Activated T-helper 1 cell treated with anti-CD3 and anti-CD28 coated beads, Interleukin-12 subunit alpha, Interleukin-12 subunit beta, Interleukin-2, Interleukin-4 antibody, amounts not matched to agents 30 ng/mL and 10 ng/mL and 1 ng/mL, durations not matched to agents 14 hours and 24 hours and 36 hours (primary cell): ENCODE measurements at regions not wholly inside any gene's neighbourhood (a gene's known extent, or its start where the extent isn't known, plus 50 kb on each side); places are given as distances from the start of the nearest gene placed in this dataset.

Source experiments
- DNase-seq: peaks from one replicate; pipeline ENCODE4 v3.0.0; 2021; ENCODE audit warnings: low spot score
- H3K27ac Mint-ChIP-seq: one replicate; pipeline ENCODE4 v1.8.0; 2021; ENCODE audit warnings: mild to moderate bottlenecking, mixed read lengths
- H3K27me3 Mint-ChIP-seq: one replicate; pipeline ENCODE4 v1.8.0; 2022; ENCODE audit warnings: mild to moderate bottlenecking, moderate library complexity, mixed read lengths; ENCODE audit not compliant: insufficient read depth
- H3K36me3 Mint-ChIP-seq: one replicate; pipeline ENCODE4 v1.8.0; 2021; ENCODE audit warnings: low read depth, mixed read lengths
- H3K4me1 Mint-ChIP-seq: one replicate; pipeline ENCODE4 v1.8.0; 2021; ENCODE audit warnings: low read depth, mixed read lengths
- H3K4me3 Mint-ChIP-seq: one replicate; pipeline ENCODE4 v1.8.0; 2021; ENCODE audit warnings: mild to moderate bottlenecking, moderate library complexity, mixed read lengths
- H3K9me3 Mint-ChIP-seq: one replicate; pipeline ENCODE4 v1.8.0; 2021; ENCODE audit warnings: mixed read lengths
- intact Hi-C: fragments of 100-400 bp; cut with micrococcal nuclease; formaldehyde crosslinking; loops from one replicate; pipeline ENCODE4 v1.15.1; 2024

DNA sequence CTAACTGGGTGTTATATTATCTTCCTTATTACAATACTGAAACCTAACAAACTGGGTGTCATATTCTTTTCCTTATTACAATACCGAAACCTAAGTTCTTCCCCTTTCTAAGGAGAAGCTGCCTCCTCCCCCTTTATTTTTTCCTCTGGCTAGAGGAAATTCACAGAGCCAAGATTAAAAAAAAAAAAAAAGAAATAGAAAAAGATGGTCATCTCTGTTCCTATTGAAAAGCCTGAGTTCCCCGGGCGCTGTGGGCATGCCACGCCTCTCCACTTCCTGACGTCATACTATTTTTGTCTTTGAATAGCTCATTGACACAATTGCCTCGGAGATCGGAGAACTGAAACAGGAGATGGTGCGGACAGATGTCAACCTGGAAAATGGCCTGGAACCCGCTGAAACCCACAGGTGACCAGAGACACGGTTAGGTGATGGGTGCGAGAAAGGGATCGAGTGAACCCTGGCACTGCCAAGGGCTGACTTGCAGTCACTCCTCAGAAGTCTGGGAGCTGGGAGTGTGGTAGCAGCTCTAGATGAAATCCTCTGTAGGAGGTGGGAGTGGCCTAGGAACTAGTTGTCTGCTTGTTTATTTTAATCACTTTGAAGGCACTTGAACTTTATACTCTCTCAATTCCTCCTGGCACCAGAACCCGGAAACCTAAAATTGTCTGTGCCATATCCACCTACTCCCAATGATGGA, 82.2 kb upstream of the NAA20 start:
- H3K36me3 Mint-ChIP-seq = peaks cover 2% of the 10 kb centered on the region
- H3K4me3 Mint-ChIP-seq = no peak overlapping the region
- H3K27me3 Mint-ChIP-seq = peaks cover 38% of the 10 kb centered on the region
- intact Hi-C loops = no loop called here
- H3K9me3 Mint-ChIP-seq = no peaks in the 10 kb centered on the region
- no peak for DNase-seq
- peaks cover 22% of the 10 kb centered on the region for H3K4me1 Mint-ChIP-seq
- no peak overlapping the region for H3K27ac Mint-ChIP-seq

DNA sequence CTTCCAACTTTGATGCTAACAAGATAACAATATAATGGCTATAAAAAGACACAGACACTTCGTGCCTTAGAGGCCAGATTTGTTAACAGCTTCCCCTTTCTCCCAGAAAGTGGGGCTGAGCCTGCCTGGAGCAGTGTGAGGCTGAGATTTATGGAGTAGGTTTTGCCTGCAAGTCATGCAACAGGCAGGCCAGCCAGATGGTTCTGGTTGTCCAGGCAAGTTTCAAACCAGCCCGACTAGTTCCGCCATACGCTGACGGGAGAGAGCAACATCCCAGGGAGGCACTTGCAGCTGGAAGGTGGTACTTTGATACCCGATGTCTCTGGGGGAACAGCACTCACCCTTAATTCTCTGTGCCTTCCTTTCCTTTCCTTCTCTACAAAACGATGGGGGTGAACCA, 81.3 kb upstream of the NAA20 start:
- H3K27me3 Mint-ChIP-seq = peaks cover 42% of the 10 kb centered on the region
- H3K4me3 Mint-ChIP-seq = no peak overlapping the region
- H3K4me1 Mint-ChIP-seq = peaks cover 22% of the 10 kb centered on the region
- no peaks in the 10 kb centered on the region for H3K9me3 Mint-ChIP-seq
- H3K36me3 Mint-ChIP-seq = peaks cover 2% of the 10 kb centered on the region
- intact Hi-C loops = no loop called here
- DNase-seq = no peak
- no peak overlapping the region for H3K27ac Mint-ChIP-seq

DNA sequence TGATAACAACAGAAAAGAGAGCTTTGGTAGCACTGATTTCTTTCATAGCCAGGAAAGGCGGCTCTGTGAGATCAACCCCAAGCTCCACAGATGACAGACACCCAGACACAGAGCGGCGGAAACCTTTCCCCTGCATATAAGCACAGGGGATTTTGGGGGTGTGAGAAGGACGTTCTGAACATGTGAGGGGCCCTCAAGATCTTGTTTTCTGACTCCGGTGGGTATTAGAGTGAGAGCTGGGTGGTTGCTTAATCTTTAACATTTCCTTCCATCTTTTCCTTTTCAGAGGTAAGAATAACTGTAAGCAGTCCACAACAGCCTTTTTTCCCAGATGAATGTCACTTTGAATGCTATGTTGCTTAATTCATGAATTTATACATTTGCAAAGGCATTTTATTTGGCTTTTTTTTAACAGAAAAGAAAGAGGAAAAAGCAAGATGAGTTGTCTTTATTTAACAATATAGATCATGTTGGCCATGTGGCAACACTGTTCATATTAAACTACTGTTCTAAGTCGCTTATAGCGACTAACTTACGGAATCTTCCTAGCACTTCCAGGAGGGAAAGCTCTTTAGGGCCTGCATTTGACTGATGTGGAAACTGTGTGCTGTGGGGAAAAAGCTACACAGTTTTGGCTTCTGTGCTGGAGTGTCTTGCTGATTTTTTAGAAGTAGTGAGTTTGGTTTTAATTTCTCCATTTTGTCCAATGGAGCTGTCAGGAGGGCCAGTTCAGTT, 80.5 kb upstream of the NAA20 start:
- Mint-ChIP-seq H3K27me3 (peaks cover 42% of the 10 kb centered on the region), H3K4me3 (no peak overlapping the region), H3K36me3 (peaks cover 2% of the 10 kb centered on the region), H3K27ac (no peak overlapping the region), H3K9me3 (no peaks in the 10 kb centered on the region), H3K4me1 (peaks cover 22% of the 10 kb centered on the region)
- no peak for DNase-seq
- intact Hi-C loops = no loop called here

DNA sequence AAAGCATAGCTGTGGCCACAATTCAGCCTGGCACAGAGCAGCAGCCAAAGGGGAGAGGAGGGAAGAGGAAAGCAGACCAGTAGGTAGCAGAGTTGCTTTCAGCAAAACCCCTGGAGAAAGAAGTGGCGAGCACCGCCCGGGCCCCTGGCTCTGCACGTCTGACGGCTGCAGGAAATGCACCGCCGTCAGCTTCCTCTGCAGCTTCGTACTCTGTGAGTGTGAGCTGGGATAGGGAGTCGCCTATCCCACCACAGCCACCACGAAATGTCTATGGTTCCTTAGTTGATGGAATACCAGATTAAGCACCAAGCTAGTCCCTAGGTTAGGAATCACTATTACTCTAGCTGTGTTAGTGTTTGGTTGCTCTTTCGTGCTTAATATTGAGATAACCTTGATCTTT, 79.9 kb upstream of the NAA20 start:
- Mint-ChIP-seq H3K9me3 (no peaks in the 10 kb centered on the region), H3K27ac (no peak overlapping the region), H3K4me1 (peaks cover 22% of the 10 kb centered on the region), H3K36me3 (peaks cover 2% of the 10 kb centered on the region), H3K27me3 (peaks cover 42% of the 10 kb centered on the region), H3K4me3 (peak overlapping the region; percentile 15)
- intact Hi-C loops = no loop called here
- no peak for DNase-seq

DNA sequence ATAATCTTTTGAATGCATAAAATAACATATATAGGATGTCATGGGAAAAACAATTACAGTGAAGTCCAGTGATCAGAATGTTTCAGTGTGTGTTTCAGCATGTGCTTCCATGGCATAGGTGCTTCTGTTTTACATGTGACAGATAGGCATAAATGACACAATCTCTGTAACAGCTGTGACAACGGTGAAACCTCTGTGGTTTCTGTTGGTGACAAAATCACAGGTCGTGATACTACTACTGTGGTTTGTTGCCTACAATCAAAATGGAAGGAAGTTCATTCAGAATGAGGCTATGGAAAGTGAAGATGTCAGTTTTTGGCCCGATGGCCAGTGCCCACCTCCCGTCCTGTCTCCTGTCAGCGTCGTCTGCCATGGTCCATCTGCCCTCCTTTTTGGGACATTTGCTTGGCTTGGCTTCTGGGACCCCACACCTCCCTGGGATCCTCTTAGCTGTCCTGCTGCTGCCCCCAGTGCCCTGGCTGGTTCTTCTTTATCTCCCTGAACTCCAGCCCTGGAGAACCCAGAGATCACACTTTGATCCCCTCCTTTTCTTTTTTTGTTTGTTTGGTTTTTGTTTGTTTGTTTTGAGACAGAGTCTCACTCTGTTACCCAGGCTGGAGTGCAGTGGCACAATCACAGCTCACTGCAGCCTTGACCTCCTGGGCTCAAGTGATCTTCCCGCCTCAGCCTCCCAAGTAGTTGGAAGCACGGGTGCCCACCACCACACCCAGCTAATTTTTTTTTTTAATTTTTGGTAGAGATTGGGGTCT, 79.3 kb upstream of the NAA20 start:
- intact Hi-C loops = no loop called here

DNA sequence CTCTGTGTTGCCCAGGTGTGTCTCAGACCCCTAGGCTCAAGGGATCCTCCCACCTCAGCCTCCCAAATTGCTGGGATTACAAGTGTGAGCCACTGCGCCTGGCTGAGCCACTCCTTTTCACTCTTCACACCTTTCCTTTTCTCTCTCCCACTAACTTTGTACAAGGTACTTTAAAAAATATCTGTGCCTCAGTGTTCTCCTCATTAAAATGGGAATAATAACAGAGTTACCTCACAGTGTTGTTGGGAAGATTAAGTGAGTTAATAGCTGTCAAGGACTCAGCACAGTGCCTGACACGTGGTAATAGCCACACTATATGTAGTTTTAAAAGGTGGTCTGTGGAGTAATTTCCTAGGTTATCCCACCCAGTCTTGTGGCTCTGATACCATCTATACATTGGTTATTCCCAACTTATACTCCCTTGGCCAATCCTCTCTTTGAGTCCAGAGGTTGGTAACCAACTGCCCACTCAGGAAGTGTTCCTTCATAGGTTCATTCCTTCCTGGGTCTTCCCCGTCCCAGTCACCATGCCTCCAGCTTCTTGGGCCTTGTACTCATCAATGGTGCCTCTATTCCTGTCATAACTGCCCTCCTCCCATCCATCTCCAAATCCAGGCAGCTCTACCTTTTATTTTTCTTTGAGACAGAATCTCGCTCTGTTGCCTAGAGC, 78.6 kb upstream of the NAA20 start:
- Mint-ChIP-seq H3K27me3 (peaks cover 34% of the 10 kb centered on the region), H3K4me1 (peaks cover 22% of the 10 kb centered on the region), H3K36me3 (peaks cover 2% of the 10 kb centered on the region), H3K27ac (no peak overlapping the region), H3K9me3 (no peaks in the 10 kb centered on the region), H3K4me3 (no peak overlapping the region)
- DNase-seq = no peak
- intact Hi-C loops = no loop called here

More for the DNA sequence above, 79.3 kb upstream of the NAA20 start:
- peaks cover 2% of the 10 kb centered on the region for H3K36me3 Mint-ChIP-seq
- peak overlapping the region; percentile 15 for H3K4me3 Mint-ChIP-seq
- no peaks in the 10 kb centered on the region for H3K9me3 Mint-ChIP-seq
- peak overlapping the region; percentile 26 for H3K27ac Mint-ChIP-seq
- no peak for DNase-seq
- H3K4me1 Mint-ChIP-seq = peaks cover 22% of the 10 kb centered on the region
- peaks cover 39% of the 10 kb centered on the region for H3K27me3 Mint-ChIP-seq

DNA sequence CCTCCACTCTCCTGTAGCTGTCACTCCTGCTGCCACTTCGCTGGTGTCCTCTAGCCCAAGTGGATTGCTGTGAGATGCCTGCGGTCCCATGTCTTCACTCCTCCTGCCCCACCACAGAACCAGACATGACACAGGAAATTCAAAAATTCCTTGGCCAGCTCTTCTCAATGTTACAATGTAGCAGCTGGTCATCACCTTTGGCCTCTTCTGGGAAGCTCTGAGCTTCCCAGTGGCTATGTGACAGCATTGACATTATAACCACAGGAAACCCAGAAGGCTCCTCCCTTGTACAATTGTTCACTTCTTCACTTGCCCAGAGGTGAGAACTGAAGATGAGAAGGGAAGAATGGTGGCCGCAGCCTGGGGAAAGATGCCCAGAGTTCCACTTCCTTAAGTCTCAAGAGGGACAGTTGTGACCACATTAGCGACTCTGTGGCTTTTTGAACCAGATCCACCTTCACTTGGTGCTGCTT, 76.1 kb upstream of the NAA20 start:
- Mint-ChIP-seq H3K4me3 (no peak overlapping the region), H3K27ac (no peak overlapping the region), H3K4me1 (peaks cover 16% of the 10 kb centered on the region), H3K27me3 (peaks cover 27% of the 10 kb centered on the region), H3K9me3 (no peaks in the 10 kb centered on the region), H3K36me3 (peaks cover 2% of the 10 kb centered on the region)
- intact Hi-C loops = no loop called here
- DNase-seq = no peak

DNA sequence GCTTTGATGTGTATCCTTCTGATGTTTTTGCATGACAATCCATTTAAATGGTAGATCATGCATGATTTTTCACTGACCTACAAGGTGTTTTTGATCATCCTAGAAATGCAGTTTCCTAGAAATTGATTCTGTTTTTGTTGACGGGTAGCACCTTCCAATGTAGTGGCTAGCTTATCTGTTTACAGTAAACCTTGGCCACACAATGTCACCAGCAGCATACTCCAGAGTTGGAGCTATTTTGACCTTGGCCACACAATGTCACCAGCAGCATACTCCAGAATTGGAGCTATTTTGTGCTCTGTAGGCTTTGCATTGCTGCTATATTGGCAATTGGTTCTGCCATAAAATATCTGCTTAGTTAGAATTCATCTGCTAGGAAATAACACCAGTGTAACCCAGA, 74.6 kb upstream of the NAA20 start:
- Mint-ChIP-seq H3K4me3 (no peak overlapping the region), H3K27ac (no peak overlapping the region), H3K36me3 (peaks cover 2% of the 10 kb centered on the region), H3K9me3 (no peaks in the 10 kb centered on the region), H3K4me1 (peaks cover 7% of the 10 kb centered on the region), H3K27me3 (peaks cover 18% of the 10 kb centered on the region)
- intact Hi-C loops = no loop called here
- DNase-seq = no peak

DNA sequence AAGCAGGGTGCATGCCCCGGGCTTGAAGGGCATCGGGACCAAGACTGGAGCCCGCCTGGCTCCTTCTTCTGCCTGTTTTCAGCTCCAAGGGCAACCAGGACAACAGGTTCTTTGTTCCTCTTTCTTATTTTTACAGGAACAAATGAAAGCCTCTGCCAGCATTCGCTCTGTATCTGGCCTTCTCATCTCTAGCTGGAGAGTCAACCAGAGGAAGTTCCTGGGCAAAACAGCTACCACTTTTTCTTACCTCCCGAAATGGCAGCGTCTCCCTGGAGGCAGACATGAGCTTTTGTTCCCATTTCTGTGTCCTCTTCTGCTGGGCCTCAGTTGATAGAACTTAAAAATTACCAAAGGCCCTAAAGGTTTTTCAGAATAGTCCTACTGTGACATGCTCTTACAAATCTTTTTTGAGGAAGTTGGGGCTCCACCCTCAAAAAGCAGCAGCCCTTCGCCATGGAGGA, 74.1 kb upstream of the NAA20 start:
- Mint-ChIP-seq H3K4me3 (no peak overlapping the region), H3K4me1 (peaks cover 2% of the 10 kb centered on the region), H3K9me3 (no peaks in the 10 kb centered on the region), H3K36me3 (peaks cover 2% of the 10 kb centered on the region), H3K27me3 (peaks cover 13% of the 10 kb centered on the region), H3K27ac (no peak overlapping the region)
- DNase-seq = no peak
- intact Hi-C loops = no loop called here

DNA sequence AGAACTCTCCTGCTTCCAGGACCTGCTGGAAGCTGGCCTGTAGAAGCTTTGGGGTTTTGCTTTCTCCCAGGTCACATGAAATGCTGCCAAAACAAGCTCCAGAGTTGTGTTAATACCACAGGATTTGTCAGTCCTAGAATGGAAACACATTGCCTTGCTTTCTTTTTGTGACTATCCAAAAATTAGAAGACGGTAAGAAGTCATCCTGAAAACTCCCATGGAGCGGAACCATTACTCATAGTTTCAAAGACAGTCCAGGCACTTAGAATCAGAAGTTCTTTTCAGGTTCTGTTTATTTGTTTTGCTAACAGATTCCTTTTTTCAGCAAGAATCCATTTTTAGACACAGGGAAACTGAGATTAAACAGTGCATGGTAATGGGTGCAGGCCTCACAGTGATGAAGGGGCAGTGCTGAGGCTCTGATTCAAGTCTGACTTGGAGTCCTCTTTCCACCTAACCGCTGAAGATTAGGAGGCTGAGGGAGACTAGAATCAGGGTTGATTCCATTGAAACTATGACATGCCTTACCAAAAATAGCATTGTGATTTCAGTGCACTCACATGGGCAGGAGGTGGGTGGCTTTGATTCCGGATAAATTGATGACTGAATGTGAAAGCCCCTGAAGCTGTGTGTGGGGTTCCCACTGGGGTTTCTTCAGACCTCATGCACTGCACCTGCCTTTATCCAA, 72.2 kb upstream of the NAA20 start:
- Mint-ChIP-seq H3K4me1 (no peaks in the 10 kb centered on the region), H3K27ac (no peak overlapping the region), H3K36me3 (no peaks in the 10 kb centered on the region), H3K27me3 (peaks cover 4% of the 10 kb centered on the region), H3K4me3 (no peak overlapping the region), H3K9me3 (no peaks in the 10 kb centered on the region)
- intact Hi-C loops = loop anchor here (2.0 kb wide), 1 partner anchor 34 kb away; no protein-coding TSS in a partner anchor
- no peak for DNase-seq

DNA sequence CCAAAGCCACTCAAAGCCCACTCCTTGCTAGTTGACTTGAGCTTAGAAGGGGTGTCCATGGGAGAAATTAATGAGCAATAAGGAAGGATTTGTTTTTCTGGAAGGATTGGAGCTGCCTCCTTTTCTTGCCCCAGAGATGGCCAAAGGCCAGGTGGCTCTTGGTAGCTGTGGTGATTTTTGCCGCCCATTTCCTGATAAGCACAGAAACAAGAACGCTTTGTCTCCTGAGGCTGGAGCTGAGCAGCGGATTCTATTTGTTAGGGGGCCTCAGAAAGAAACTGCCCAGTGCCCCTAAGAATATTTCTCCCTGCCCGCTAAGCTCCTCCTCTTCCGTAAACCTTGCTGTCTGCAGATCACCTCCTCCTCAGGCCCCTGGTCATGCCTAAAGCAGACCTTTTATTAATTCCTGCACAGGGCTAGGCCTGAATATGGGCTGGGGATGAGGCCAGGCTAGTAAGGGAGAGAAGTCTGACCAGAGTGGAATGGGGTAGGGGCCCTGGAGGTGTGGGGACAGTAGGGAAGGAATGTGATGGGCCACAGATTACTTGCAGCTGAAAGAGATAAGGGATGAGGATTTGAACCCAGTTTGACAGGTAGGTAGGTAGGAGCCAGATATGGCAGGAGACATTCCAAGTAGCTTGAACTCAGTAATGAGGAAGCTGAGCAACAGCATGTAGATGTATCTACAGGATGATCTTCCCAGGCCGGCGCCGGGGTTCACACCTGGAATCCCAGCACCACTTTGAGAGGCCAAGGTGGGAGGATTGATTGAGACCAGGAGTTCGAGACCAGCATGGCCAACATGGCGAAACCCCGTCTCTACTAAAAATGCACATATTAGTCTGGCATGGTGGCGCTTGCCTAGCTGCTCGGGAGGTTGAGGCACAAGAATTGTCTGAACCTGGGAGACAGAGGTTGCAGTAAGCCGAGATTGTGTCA, 71.2 kb upstream of the NAA20 start:
- DNase-seq = no peak
- no peaks in the 10 kb centered on the region for H3K36me3 Mint-ChIP-seq
- no peaks in the 10 kb centered on the region for H3K9me3 Mint-ChIP-seq
- no peaks in the 10 kb centered on the region for H3K4me1 Mint-ChIP-seq
- no peak overlapping the region for H3K4me3 Mint-ChIP-seq
- H3K27me3 Mint-ChIP-seq = no peaks in the 10 kb centered on the region
- intact Hi-C loops = loop anchor here (2.0 kb wide), 1 partner anchor 33 kb away; no protein-coding TSS in a partner anchor
- H3K27ac Mint-ChIP-seq = no peak overlapping the region
